ENCODE measurements at regions not wholly inside any gene's neighbourhood (a gene's known extent, or its start where the extent isn't known, plus 50 kb on each side); places are given as distances from the start of the nearest gene placed in this dataset.

GRCh38 chr1:56081736-56082135 is 497.6 kb downstream of the PLPP3 start:
- intact Hi-C loops (cut with DNase I) = loop anchor here (5.0 kb wide), 1 partner anchor 66 kb away; no protein-coding TSS in a partner anchor
- no peak for DNase-seq (ENCODE audit: low spot score)

GRCh38 chr1:56081173-56081572 is 498.2 kb downstream of the PLPP3 start:
- no peak for DNase-seq (ENCODE audit: low spot score)
- intact Hi-C loops (cut with DNase I) = loop anchor here (5.0 kb wide), 1 partner anchor 66 kb away; no protein-coding TSS in a partner anchor

- intact Hi-C loops (cut with DNase I) = loop anchor here (5.0 kb wide), 1 partner anchor 67 kb away; no protein-coding TSS in a partner anchor
- DNase-seq (ENCODE audit: low spot score) = no peak
Measured at GRCh38 chr1:56080123-56080522, 499.2 kb downstream of the PLPP3 start.

- no peak for DNase-seq (ENCODE audit: low spot score)
- intact Hi-C loops (cut with DNase I) = loop anchor here (10.0 kb wide), 1 partner anchor 325 kb away; no protein-coding TSS in a partner anchor
Measured at GRCh38 chr1:56079391-56079790, 500.0 kb downstream of the PLPP3 start.

- no peak for DNase-seq (ENCODE audit: low spot score)
- intact Hi-C loops (cut with DNase I) = loop anchor here (10.0 kb wide), 1 partner anchor 328 kb away; no protein-coding TSS in a partner anchor
Measured at GRCh38 chr1:56077206-56077605, 502.2 kb downstream of the PLPP3 start.

GRCh38 chr1:56074007-56074651 is 505.2 kb downstream of the PLPP3 start:
- intact Hi-C loops (cut with DNase I) = loop anchor here (5.0 to 10.0 kb wide), 2 partner anchors 331 to 503 kb away; partner anchors contain the start of gene PLPP3
- no peak for DNase-seq (ENCODE audit: low spot score)

- DNase-seq (ENCODE audit: low spot score) = no peak
- intact Hi-C loops (cut with DNase I) = loop anchor here (5.0 to 10.0 kb wide), 2 partner anchors 331 to 504 kb away; partner anchors contain the start of gene PLPP3
Measured at GRCh38 chr1:56073614-56074006, 505.8 kb downstream of the PLPP3 start.

- no peak for DNase-seq (ENCODE audit: low spot score)
- intact Hi-C loops (cut with DNase I) = loop anchor here (5.0 to 10.0 kb wide), 2 partner anchors 332 to 504 kb away; partner anchors contain the start of gene PLPP3
Measured at GRCh38 chr1:56073206-56073605, 506.2 kb downstream of the PLPP3 start.

GRCh38 chr1:56072310-56072709 is 507.1 kb downstream of the PLPP3 start:
- DNase-seq (ENCODE audit: low spot score) = no peak
- intact Hi-C loops (cut with DNase I) = loop anchor here (5.0 to 10.0 kb wide), 2 partner anchors 332 to 505 kb away; partner anchors contain the start of gene PLPP3

GRCh38 chr1:56071351-56071750 is 508.0 kb downstream of the PLPP3 start:
- intact Hi-C loops (cut with DNase I) = loop anchor here (5.0 to 10.0 kb wide), 2 partner anchors 333 to 506 kb away; partner anchors contain the start of gene PLPP3
- DNase-seq (ENCODE audit: low spot score) = no peak

- intact Hi-C loops (cut with DNase I) = loop anchor here (5.0 to 10.0 kb wide), 2 partner anchors 334 to 507 kb away; partner anchors contain the start of gene PLPP3
Measured at GRCh38 chr1:56070601-56071000, 508.8 kb downstream of the PLPP3 start.

GRCh38 chr1:56069824-56070223 is 509.5 kb downstream of the PLPP3 start:
- intact Hi-C loops (cut with DNase I) = loop anchor here (5.0 to 10.0 kb wide), 2 partner anchors 335 to 507 kb away; partner anchors contain the start of gene PLPP3
- no peak for DNase-seq (ENCODE audit: low spot score)

More at GRCh38 chr1:56070601-56071000, 508.8 kb downstream of the PLPP3 start:
- DNase-seq (ENCODE audit: low spot score) = no peak

- intact Hi-C loops (cut with DNase I) = no loop called here
- no peak for DNase-seq (ENCODE audit: low spot score)
Measured at GRCh38 chr1:56068908-56069307, 510.5 kb downstream of the PLPP3 start.

- intact Hi-C loops (cut with DNase I) = no loop called here
- DNase-seq (ENCODE audit: low spot score) = no peak
Measured at GRCh38 chr1:56068210-56068609, 511.2 kb downstream of the PLPP3 start.

GRCh38 chr1:56065729-56066128 is 513.6 kb downstream of the PLPP3 start:
- DNase-seq (ENCODE audit: low spot score) = no peak

GRCh38 chr1:56064705-56065104 is 514.7 kb downstream of the PLPP3 start:
- no peak for DNase-seq (ENCODE audit: low spot score)
- intact Hi-C loops (cut with DNase I) = no loop called here

More at GRCh38 chr1:56065729-56066128, 513.6 kb downstream of the PLPP3 start:
- intact Hi-C loops (cut with DNase I) = no loop called here

GRCh38 chr1:56063461-56063860 is 515.9 kb downstream of the PLPP3 start:
- intact Hi-C loops (cut with DNase I) = no loop called here
- DNase-seq (ENCODE audit: low spot score) = no peak

- no peak for DNase-seq (ENCODE audit: low spot score)
- intact Hi-C loops (cut with DNase I) = no loop called here
Measured at GRCh38 chr1:56062625-56063024, 516.7 kb downstream of the PLPP3 start.

- intact Hi-C loops (cut with DNase I) = no loop called here
- DNase-seq (ENCODE audit: low spot score) = no peak
Measured at GRCh38 chr1:56061824-56062223, 517.5 kb downstream of the PLPP3 start.

GRCh38 chr1:56060906-56061305 is 518.5 kb downstream of the PLPP3 start:
- intact Hi-C loops (cut with DNase I) = no loop called here
- DNase-seq (ENCODE audit: low spot score) = no peak

Measured in cardiac septum (tissue), 1 donor.